ENCODE measurements at regions not wholly inside any gene's neighbourhood (a gene's known extent, or its start where the extent isn't known, plus 50 kb on each side); places are given as distances from the start of the nearest gene placed in this dataset.
A peak's percentile ranks its signal among the peaks of the same experiment; 100 is the strongest.

DNA sequence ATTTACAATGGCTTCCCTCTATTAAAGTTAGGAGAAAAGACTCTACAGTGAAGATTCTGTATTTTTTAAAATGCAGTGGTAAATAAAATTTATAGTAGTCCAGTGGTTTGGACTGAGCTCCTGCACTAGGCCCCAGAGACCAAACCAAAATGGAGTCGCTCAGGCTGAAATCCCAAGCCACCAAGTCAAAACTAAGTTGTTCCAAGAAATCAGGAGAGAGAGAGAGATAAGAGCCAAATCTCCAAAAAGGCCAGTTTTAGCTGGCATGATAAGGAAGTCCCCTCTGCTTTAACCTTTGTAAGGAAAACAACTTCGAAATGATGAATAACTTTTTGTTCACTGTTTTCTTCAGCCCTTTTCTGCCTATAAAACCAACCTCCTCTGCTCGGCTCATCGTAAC is 265.9 kb upstream of the KLF14 start:
- DNase-seq, result no peak

DNA sequence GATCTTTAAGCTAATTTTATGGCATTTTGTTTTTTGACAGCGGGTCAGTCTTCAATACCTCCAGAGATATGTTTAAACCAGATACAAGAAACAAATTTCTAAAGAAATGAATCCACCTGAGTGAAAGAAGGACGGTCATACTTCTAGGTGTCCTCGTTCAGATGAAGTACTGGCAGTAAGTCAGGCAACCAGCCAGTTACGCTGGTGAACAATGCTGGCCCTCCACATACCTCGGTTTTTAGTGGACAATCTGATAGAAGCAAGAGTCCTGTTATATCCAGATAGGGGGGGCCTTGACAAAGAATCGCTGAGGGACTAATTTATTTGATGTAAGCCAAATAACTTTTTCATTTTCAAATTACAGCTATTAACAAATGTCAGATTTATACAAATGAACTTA is 266.4 kb upstream of the KLF14 start:
- DNase-seq, result no peak

DNA sequence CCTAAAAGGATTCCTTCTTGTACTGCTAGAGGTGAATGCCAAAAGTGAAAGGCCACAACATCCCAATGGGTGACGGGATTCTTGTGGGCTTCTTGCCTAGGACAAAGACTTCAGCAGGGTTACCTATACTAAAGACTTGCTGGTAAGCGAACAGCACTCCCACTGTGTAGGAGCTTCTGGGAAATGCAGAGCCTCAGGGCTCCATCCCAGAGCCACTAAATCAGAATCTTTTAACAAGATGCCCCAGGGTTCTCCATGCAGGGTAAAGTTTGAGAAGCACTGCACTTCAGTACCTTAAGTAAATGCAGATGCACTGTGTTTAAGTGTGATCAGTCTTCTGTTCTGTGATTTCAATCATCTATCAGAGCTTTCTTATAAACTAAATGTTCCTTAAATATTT is 266.9 kb upstream of the KLF14 start:
- no peak for DNase-seq

DNA sequence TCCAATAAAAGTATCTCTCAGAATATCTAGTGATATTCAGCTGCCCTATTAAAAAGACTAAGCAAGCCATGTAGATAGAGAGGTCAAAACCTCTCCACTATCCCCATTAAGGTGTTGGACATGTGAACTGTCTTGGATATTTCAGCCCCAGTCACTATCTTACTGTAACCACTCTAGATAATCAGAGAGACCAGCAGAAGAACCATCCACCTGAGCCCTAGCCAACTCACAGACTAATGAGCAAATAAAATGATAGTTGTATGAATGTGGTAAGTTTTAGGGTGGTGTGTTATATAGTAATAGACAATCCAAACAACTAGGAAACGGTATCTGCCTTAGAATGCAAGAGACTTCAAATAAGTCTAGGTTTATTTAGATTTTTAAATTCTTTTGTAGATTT is 268.6 kb upstream of the KLF14 start:
- no peak for DNase-seq

DNA sequence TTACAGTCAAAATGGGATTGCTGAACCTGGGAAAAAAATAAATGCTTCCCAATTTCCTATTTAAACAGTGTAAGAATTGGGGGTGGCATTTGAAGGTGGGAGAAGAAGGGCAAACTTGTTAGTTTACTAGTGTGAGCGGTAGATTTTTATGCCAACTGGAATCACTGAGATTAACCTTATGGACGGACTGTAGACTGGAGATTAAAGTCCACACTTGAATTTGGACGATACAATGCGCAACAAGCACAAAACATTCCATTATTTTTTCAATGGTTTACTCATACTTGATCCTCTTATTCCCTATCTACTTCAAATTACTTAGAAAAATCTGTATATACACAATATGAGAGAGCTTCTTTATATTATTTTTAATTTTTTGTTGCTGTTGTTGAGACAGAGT is 269.6 kb upstream of the KLF14 start:
- no peak for DNase-seq

DNA sequence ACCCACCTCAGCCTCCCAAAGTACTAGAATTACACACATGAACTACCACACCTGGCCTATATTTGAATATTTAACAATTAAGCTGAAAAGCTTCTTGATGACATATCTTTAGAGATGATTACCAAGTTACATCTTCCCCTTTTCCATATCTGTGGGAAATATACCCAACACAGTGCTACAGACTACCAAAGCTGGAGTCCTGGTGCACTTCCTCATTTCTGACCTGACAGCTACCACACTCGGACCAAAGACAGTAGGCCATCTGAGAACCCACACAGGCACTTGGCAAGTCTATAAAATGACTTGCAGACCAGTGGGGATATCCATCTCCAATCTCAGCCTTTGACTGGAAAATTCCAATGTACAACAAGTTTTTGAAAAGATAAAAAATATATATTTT is 270.4 kb upstream of the KLF14 start:
- no peak for DNase-seq

DNA sequence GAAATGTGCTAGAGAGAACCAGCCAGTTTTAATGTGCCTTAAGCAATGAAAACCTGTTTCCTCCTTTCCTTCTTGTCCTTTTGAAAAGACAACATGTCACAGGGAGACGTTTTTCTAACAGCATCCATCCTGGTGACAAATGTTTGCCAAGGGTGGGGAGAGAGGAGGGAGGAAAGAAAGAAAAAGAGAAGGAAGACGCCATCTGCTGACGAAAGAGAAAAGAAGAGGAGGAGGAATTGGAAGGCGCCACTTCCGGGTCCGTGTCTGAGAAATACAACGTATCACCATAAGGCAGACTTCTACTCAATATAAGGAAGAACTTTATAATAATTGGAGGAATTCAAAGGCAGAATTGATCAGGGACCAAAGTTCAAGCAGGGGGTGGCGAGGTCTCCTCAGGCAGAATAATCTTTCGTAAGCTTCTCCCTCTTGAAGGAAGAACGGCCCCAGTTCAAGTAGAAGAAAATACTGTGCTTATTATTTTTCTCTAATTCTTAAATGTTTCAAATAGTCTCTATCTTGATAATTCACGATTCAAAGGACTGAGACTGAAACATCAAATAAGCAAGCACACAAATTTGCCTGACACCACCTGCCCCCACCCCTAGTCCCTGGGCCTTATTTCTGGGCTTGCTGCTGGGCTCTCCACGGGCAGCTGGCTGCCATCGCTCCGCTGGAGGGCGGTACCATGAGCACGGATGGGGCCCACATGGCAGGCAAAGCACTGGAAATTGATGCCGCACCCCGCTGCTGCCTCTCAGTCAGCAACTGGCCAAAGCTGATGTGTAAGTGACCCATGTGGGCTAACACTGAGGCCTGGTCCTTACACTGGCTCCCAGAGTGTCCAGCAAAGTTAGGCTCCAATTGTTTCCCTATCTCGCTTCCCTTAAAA is 273.7 kb upstream of the KLF14 start:
- peak; percentile 65 to 69 for DNase-seq

DNA sequence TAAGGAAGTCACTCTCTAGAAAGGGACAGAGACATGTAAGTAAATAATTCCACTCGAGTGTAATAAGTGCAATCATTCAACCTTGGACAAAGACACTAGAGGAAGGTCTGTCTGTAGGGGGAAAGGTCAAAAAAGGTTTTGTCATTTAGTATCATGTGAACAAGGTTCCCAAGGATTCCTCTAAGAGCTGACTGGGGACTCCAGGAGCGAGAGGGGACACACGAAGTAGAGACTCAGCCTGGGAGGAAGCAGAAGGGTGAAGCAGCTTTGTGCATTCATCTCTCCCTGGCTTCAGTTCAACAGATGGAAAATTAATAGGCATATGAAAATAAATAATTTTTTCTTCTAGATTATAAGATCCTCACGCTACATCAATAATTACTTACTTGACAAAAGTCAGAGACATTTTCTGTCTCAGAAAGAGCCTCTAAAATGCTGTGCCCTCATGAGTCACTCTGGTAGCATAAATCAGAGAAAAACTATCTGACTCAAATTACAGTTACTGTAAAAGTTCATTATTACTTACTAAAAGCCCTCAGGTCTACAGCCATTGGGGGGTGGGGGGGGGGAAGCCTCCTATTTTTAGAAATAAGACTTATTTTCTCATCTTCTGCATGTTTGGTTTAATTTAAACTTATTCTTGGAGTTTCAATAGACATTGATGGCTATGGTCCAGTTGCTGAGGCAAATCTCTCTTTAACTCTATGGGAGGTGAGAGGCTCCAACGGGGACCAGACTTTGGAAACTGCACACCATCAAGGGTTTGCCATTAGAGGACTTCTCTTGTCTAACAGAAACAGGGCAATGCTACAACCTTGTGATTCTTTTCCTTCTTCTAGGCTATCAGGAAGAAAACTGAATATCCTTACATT is 275.1 kb upstream of the KLF14 start:
- DNase-seq, result no peak

DNA sequence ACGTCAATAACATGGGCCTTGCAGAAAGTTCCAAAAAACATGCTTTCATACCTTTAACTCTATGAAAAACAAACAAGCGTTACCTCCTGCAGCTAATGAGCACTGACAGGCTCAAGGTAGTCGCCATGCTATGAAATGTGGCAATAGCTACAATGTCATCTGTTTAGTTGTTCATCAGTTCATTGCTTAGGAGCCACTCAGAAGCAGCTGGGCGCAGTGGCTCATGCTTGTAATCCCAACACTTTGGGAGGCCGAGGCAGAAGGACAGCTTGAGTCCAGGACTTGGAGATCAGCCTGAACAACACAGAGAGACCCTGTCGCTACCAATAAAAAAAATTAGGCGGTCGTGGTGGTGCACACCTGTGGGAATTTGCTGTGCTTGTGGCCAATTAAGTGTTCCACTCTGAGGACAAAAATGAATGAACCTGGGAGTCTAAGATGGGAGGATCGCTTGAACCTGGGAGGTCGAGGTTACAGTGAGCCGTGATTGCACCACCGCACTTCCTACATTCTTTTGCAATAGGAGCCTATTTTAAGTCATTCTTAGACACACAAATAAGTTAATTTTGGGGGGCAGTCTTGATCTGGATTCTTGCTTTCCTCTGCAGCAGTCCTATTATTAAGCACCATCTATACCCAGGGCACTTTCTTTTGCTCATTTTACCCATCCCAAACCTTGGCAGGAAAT is 276.2 kb upstream of the KLF14 start:
- DNase-seq, result no peak

DNA sequence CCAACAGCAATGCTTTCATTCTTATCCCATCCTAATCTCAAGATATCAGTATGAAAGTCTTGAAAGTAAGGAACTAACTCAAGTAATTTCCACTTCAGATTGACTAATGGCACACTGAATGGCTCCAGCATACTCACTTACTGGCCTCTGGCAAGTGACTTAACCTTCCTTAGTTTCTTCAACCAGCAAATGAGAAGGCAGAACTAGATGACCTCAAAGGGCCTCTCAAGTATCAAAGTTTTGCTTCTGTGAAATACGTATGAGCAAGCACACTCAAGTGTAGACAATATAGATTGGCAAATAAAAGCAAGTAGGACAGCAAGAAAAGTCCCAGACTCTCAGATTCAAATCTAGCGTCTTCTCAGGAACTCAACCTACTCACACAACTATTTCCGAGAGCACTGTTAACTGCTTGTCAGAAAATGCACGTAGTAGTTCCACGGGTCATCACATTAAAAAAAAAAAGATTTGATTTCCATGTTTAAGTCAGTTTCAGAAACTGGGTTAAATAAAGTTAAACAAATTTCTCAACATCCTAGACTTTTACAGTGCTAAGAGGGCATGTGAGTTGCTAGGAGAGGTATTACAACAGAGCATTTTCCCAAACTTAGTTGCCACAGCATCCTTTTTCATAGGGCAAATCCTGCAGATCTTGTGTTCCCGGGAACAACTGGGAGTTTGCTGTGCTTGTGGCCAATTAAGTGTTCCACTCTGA is 276.9 kb upstream of the KLF14 start:
- peak in 1 of 2 donors; percentile 27 for DNase-seq

DNA sequence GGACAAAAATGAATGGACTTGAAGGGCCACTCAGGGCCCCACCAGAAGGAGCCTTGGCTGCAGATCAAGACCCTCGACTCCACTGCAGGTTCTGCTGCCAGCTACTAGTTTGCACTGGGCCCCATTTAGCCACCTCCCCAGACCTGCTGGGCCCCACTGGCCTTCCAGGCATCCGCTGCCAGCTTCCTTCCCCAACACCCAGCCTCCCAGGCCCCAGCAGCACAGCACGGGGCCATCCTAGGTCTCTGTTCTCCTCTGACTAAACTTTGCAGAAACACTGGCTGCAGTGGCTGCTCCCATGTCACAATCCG is 277.4 kb upstream of the KLF14 start:
- DNase-seq, result no peak

DNA sequence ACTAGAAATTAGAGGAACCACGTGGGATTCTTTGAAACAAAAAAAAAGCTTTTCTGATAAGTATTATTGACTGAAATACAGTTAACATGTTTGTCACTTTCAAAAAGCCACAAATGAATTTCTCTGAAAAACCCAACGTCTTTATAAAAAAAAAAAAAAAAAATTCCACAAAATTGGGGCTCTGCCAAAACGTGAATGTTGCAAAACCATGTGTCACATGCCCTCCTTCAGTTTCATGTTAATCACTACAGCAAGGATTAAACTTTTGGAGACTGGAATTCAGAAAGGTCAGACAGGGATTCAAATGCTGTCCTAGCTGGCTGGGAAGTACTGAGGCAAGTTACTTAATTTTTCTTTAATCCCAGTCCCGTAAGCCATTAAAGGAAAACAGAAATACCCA is 278.0 kb upstream of the KLF14 start:
- peak in 1 of 2 donors; percentile 43 for DNase-seq

DNA sequence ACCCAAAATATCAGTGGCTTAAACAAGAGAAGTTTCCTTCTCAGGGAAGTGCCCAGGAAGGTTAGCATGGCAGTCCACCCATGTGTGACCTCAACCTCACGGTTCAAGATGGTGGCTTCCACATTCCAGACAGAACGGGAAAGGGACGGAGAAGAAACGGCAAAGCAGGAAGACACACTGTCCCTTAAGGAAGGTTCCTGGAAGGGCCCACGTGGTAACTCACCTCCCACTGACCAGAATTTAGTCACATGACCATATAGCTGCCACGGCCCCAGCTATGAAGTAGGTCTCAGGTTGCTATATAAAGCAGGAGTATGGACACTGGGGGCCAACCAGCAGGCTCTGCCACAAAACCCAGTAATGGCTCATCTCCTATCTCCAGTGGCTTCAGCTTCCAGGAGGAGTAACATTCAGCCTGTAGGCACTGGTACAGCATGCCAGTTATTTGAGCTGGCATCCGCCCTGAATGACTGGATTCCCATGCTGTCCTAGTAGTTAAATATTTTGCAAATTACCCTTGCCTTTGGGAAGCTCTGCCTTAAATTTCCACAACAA is 278.5 kb upstream of the KLF14 start:
- no peak for DNase-seq

DNA sequence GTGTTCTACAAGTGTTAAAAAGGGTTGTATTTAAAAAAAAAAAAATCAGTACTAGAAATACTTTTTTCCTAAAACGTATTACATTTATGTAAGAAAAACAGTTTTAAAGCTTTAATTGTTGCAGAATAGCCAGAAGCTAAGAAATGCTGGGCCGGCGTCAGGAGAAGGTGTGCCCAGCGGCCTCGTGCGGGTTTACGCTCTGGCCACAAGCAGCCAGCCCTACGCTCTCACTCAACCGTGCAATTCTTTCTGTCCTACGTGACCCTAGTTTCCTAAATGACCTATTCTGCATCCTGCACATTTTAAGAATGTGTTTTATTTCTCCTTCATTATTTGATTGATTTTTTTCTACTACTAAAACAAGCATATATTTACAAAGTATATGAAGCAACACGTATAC is 279.7 kb upstream of the KLF14 start:
- no peak for DNase-seq

DNA sequence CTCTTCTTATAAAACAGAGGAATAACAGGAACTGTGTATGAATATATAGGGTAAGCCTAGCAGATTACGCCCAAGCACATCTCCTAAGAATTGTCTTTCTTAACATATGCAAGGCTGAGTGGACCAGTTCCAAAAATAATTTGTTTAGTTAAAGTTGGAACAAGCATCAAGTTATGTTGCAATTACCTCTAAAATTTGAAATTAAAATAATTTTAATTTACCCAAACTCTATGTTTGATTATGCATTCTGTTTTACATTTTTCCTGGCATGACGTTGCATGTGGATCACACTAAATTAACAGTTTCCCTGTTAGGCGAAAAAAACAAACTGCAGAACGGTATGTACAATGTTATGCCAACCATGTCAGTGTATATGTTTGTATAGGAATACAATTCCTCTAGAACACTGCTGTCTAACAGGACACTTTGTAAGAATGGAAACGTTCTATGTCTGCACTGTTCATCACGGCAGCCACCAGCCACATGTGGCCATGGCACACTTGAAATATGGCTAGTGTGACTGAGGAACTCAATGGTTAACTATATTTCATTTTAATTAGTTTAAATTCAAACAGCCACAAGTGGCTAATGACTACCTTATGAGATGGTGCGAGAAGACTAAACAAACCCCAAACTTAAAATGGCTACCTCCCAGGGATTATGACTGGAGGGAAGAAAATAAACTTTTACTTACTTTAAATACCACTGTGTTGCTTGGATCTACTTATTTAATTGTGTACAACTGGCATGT is 281.1 kb upstream of the KLF14 start:
- DNase-seq, result no peak

DNA sequence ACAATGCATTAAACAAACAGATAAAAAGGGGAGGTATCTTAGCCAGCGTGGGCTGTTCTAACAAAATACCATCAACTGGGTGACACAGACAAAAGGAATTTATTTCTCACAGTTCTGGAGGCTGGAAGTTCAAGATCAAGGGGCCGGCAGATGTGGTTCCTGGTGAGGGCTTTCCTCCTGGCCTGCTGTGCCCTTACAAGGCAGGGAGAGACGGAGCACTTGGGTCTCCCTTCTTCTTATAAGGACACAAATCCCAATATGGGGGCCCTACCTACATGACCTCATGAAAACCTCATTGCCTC is 281.6 kb upstream of the KLF14 start:
- DNase-seq, result no peak

DNA sequence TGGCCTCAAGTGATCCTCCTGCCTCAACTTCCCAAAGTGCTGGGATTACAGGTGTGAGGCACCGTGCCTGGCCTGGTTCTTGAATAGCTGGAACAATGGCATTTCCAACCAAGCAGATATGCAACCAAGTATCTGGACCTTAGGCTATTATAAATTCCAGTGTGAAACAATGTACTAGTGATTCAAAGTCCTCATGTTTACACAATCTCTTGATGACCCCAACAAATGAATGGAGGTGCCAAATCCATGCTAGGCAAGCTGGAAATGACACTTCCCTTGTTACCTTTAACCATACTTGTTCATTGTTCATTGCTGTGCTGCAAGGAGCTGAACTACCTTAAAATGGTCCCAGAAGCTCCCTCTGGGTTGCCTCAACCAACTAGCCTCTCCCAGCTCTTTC is 282.2 kb upstream of the KLF14 start:
- DNase-seq, result no peak

DNA sequence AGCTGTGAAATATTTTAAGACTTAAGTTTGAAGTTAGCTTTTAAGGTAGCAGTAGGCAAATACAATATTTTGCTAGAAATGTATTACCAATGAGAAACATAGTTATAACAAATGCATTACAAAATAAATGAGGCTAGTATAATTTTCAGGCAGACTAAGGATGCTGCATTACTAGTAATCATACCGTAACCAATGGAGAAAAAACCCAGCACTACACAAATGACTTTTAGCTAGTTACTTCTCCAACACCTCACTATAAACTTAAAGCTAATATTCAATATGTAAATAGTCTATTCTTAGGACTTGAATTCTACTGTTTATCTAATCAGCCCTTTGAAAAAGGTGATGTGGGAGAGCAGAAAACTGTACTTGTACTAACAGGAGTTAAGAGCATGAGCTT is 285.3 kb upstream of the KLF14 start:
- DNase-seq, result no peak

DNA sequence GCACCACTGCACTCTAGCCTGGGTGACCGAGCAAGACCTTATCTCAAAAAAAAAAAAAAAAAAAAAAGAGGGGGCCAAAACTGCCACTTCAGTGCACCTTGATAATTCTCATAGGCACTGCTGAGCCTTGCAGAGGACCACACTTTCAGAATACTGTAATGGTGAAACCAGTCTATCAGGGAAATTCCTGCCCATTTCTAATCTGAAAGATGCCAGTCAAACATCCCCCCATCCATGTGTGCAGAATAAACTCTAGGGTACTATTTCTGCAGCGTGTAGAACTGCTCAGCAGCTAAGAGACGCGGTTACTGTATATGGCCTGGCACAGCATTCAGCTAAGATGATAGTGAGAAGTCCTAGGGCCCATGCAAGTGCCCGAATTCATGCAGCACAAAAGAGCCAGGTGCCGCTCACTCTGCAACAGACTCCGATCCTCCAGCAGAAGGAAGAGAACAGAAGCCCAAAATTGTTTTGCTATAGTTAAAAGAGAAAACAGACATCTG is 286.8 kb upstream of the KLF14 start:
- DNase-seq, result no peak

DNA sequence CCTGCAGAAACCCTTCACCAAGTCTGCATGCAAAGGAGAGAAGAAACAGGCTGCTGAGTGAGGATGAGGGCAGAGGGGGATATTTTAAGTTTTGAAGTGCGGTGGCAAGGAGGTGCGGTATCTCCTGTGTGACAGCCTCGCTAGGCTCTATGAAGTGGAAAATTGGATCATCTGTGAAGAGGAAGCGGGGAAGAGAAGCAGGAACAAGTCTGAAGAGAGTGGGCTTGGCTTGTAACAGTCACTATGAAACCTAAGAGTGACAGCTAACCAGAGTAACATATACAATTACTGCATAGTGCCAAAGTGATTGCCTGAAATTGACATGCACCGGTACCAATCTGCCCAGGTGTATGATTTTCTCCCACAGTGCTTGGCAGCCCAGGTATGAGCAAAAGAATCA is 287.5 kb upstream of the KLF14 start:
- DNase-seq, result no peak

DNA sequence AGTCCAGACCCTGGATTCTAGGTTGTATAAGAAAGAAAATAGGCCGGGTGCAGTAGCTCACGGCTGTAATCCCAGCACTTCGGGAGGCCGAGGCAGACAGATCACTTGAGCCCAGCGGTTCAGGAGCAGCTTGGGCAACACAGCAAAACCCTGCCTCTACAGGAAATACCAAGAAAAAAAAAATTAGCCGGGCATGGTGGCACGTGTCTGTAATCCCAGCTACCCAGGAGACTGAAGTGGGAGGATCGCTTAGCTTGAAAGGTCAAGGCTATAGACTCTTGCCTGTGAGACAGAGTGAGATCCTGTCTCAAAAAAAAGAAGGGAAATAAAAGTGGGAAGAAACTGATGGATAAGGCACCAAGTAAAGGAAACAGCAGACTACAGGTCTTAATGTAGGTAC is 287.9 kb upstream of the KLF14 start:
- no peak for DNase-seq
